Neural progenitor cell (in vitro differentiated cells): ENCODE measurements at regions not wholly inside any gene's neighbourhood (a gene's known extent, or its start where the extent isn't known, plus 50 kb on each side); places are given as distances from the start of the nearest gene placed in this dataset.

Experiments used
- DNase-seq: peaks from one replicate; pipeline ENCODE4 v3.0.0-alpha.2; 2016; ENCODE audit warnings: low spot score
- H2AFZ ChIP-seq: fragments of 200-600 bp; sonication (generic); replicated peaks from 2 replicates; pipeline ENCODE4 v1.6.1; 2016; ENCODE audit warnings: antibody characterized with exemption
- H3F3A ChIP-seq: fragments of 200-600 bp; sonication (generic); 2 replicates; pipeline ENCODE4 v1.6.1; 2016; ENCODE audit warnings: antibody characterized with exemption, low read depth
- H3K27ac ChIP-seq: fragments of 200-600 bp; sonication (generic); 2 replicates; pipeline ENCODE4 v1.5.1; 2016; ENCODE audit warnings: mild to moderate bottlenecking
- H3K27me3 ChIP-seq: fragments of 200-600 bp; sonication (generic); 2 replicates; pipeline ENCODE4 v1.6.1; 2016; ENCODE audit warnings: mild to moderate bottlenecking, moderate library complexity
- H3K36me3 ChIP-seq: fragments of 200-600 bp; sonication (generic); 2 replicates; pipeline ENCODE4 v1.5.1; 2016
- H3K4me1 ChIP-seq: fragments of 200-600 bp; sonication (generic); 2 replicates; pipeline ENCODE4 v1.6.1; 2016; ENCODE audit warnings: mixed run types
- H3K4me2 ChIP-seq: fragments of 200-600 bp; sonication (generic); 2 replicates; pipeline ENCODE4 v1.6.1; 2016
- H3K4me3 ChIP-seq: fragments of 200-600 bp; sonication (generic); 2 replicates; pipeline ENCODE4 v1.5.1; 2016
- H3K79me2 ChIP-seq: fragments of 200-600 bp; sonication (generic); 2 replicates; pipeline ENCODE4 v1.6.1; 2016; ENCODE audit warnings: low read depth
- H3K9ac ChIP-seq: fragments of 200-600 bp; sonication (generic); 2 replicates; pipeline ENCODE4 v1.6.1; 2016
- H3K9me3 ChIP-seq: fragments of 200-600 bp; sonication (generic); 2 replicates; pipeline ENCODE4 v1.5.1; 2016; ENCODE audit warnings: low read depth
- H4K20me1 ChIP-seq: fragments of 200-600 bp; sonication (generic); 2 replicates; pipeline ENCODE4 v1.6.1; 2016; ENCODE audit warnings: low read depth
- H3K27ac Mint-ChIP-seq: 3 replicates; pipeline ENCODE4 v1.8.0; 2021; ENCODE audit warnings: mixed read lengths
- H3K27me3 Mint-ChIP-seq: 2 replicates; pipeline ENCODE4 v1.8.0; 2022; ENCODE audit warnings: low read depth, mild to moderate bottlenecking, inconsistent platforms, moderate library complexity, mixed read lengths; ENCODE audit not compliant: insufficient read depth
- H3K36me3 Mint-ChIP-seq: 3 replicates; pipeline ENCODE4 v1.8.0; 2021; ENCODE audit warnings: mixed read lengths
- H3K4me1 Mint-ChIP-seq: 3 replicates; pipeline ENCODE4 v1.8.0; 2021; ENCODE audit warnings: mixed read lengths
- H3K4me3 Mint-ChIP-seq: 3 replicates; pipeline ENCODE4 v1.8.0; 2021; ENCODE audit warnings: mild to moderate bottlenecking, moderate library complexity, mixed read lengths
- H3K9me3 Mint-ChIP-seq: 3 replicates; pipeline ENCODE4 v1.8.0; 2020; ENCODE audit warnings: mixed read lengths
- EZH2 ChIP-seq: fragments of 200-600 bp; sonication (generic); IDR thresholded peaks from 2 replicates; pipeline ENCODE4 v1.6.1; 2017; ENCODE audit warnings: antibody characterized with exemption, mild to moderate bottlenecking, moderate library complexity
- EZH2phosphoT487 ChIP-seq: fragments of 200-600 bp; sonication (generic); IDR thresholded peaks from 2 replicates; pipeline ENCODE4 v1.6.1; 2017; ENCODE audit warnings: antibody characterized with exemption
- TF ChIP-seq, protein P1 (sequence below): fragments of 200-600 bp; sonication (generic); IDR thresholded peaks from 2 replicates; pipeline ENCODE4 v1.5.1; 2017; ENCODE audit warnings: antibody characterized with exemption, mild to moderate bottlenecking

DNA sequence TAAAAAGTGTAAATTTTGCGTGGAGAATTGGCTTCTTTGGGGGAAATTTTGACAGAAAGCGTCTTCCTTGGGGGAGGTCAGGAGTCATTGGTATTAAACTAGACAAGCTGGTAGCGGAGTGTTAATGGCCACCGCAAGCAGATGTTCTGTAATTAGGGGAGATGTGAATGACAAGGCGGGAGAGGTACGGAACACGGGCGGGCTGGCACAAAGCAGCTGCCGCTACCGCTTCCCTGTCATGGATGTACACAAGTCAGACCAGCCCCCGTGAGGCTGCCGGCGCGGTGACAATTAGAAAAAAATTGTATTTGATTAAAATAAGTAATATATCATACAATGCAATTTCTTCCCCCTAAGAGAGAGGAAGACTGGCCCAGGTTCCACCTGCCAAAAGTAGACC is 501.6 kb downstream of the VRK1 start:
- Histone ChIP-seq H3F3A (no peaks in the 10 kb centered on the region), H3K9me3 (no peaks in the 10 kb centered on the region), H3K79me2 (no peaks in the 10 kb centered on the region), H3K27me3 (no peaks in the 10 kb centered on the region), H3K9ac (no peak overlapping the region), H4K20me1 (no peaks in the 10 kb centered on the region), H3K4me2 (no peak overlapping the region), H3K27ac (no peak overlapping the region), H3K36me3 (no peaks in the 10 kb centered on the region), H3K4me1 (peaks cover under 1% of the 10 kb centered on the region), H3K4me3 (no peak overlapping the region), H2AFZ (no peak overlapping the region)
- DNase-seq: no peak
- Mint-ChIP-seq H3K27ac (no peak overlapping the region), H3K36me3 (no peaks in the 10 kb centered on the region), H3K27me3 (peaks cover 2% of the 10 kb centered on the region), H3K4me3 (no peak overlapping the region), H3K9me3 (no peaks in the 10 kb centered on the region), H3K4me1 (peaks cover 7% of the 10 kb centered on the region)
- no peak for TF ChIP-seq EZH2
- TF ChIP-seq EZH2phosphoT487: no peak
- TF ChIP-seq, protein P1, sequence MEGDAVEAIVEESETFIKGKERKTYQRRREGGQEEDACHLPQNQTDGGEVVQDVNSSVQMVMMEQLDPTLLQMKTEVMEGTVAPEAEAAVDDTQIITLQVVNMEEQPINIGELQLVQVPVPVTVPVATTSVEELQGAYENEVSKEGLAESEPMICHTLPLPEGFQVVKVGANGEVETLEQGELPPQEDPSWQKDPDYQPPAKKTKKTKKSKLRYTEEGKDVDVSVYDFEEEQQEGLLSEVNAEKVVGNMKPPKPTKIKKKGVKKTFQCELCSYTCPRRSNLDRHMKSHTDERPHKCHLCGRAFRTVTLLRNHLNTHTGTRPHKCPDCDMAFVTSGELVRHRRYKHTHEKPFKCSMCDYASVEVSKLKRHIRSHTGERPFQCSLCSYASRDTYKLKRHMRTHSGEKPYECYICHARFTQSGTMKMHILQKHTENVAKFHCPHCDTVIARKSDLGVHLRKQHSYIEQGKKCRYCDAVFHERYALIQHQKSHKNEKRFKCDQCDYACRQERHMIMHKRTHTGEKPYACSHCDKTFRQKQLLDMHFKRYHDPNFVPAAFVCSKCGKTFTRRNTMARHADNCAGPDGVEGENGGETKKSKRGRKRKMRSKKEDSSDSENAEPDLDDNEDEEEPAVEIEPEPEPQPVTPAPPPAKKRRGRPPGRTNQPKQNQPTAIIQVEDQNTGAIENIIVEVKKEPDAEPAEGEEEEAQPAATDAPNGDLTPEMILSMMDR: no peak

DNA sequence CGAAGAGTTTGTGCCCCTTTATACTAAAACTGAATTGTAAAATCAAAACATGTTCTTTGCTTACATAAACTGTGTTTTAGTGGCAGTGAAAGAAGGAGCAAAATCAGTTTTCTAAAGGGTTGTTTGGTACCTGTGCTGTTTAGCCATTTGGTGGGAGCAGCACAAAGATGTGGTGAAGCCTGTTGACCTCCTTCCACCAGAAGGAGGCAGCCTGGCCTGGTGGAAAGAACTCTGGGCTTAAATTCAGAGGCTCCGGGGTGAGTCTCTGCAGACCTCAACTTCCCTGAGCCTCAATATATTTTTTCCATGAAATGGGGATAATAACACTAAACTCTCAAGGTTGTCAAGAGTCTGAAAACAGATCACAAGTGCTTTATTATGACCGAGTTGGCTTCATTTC is 502.5 kb downstream of the VRK1 start:
- TF ChIP-seq EZH2 (no peak), EZH2phosphoT487 (no peak)
- TF ChIP-seq, protein P1: peak; percentile 61
- Histone ChIP-seq H3K36me3 (no peaks in the 10 kb centered on the region), H3K9me3 (no peaks in the 10 kb centered on the region), H3F3A (no peaks in the 10 kb centered on the region), H4K20me1 (no peaks in the 10 kb centered on the region), H3K9ac (no peak overlapping the region), H3K79me2 (no peaks in the 10 kb centered on the region), H3K4me3 (no peak overlapping the region), H3K4me2 (no peak overlapping the region), H3K27me3 (no peaks in the 10 kb centered on the region), H3K4me1 (no peaks in the 10 kb centered on the region), H2AFZ (no peak overlapping the region), H3K27ac (no peak overlapping the region)
- DNase-seq: peak; percentile 55
- Mint-ChIP-seq H3K4me1 (peaks cover 7% of the 10 kb centered on the region), H3K27me3 (peaks cover 2% of the 10 kb centered on the region), H3K4me3 (no peak overlapping the region), H3K27ac (no peak overlapping the region), H3K9me3 (no peaks in the 10 kb centered on the region), H3K36me3 (no peaks in the 10 kb centered on the region)

DNA sequence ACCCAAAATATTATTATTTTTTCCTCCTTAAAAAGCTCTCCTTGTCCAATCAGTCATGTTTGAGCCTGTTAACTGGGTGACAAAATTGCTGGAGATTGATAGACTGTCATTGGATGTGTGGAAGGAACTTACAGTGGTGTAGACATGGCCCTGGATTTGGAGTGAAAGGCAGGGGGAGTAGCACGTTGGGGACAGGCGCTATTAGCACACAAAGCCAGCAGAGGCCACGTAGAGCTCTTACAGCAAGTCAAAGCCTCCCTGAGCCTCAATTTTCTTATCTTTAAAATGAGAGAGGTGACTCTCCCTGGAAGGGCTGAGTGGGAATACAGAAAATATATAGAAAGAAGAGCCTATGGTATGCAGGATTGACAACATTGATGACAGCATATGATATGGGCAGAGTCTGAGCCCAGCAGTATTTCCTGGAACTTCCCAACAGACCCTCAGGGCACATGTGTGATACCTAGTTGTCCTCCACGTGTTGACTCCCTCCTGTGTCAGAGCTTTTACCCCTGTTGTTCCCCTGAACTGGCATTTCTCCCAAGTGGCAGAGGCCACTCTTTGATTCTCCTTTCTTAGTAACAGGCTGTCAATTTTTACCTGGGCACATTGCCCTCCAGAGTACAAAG is 504.9 kb downstream of the VRK1 start:
- H3K4me1 ChIP-seq: no peaks in the 10 kb centered on the region
- Mint-ChIP-seq H3K27me3 (peaks cover 2% of the 10 kb centered on the region), H3K9me3 (no peaks in the 10 kb centered on the region), H3K36me3 (no peaks in the 10 kb centered on the region), H3K4me1 (peaks cover 7% of the 10 kb centered on the region), H3K4me3 (no peak overlapping the region), H3K27ac (no peak overlapping the region)
- H3K4me3 ChIP-seq: no peak overlapping the region
- no peaks in the 10 kb centered on the region for H4K20me1 ChIP-seq
- peak; percentile 31 for DNase-seq
- H3K9me3 ChIP-seq: no peaks in the 10 kb centered on the region
- H3K27ac ChIP-seq: no peak overlapping the region
- no peak overlapping the region for H2AFZ ChIP-seq
- no peaks in the 10 kb centered on the region for H3K36me3 ChIP-seq
- no peak overlapping the region for H3K4me2 ChIP-seq
- H3K27me3 ChIP-seq: no peaks in the 10 kb centered on the region
- no peak overlapping the region for H3K9ac ChIP-seq
- H3K79me2 ChIP-seq: no peaks in the 10 kb centered on the region
- TF ChIP-seq, protein P1: no peak
- TF ChIP-seq EZH2phosphoT487: no peak
- no peak for TF ChIP-seq EZH2
- no peaks in the 10 kb centered on the region for H3F3A ChIP-seq
